Activated CD4-positive, alpha-beta memory T cell treated with anti-CD3 and anti-CD28 coated beads, Interleukin-2, amount 10 ng/mL, durations not matched to agents 7 days and 5 days (primary cell): ENCODE measurements at regions not wholly inside any gene's neighbourhood (a gene's known extent, or its start where the extent isn't known, plus 50 kb on each side); places are given as distances from the start of the nearest gene placed in this dataset.

Experiments
- CTCF ChIA-PET: fragments of 350-600 bp; sonication (Branson Sonifier 250); formaldehyde crosslinking; loops from one replicate; lab custom pipeline; 2021; ENCODE audit warnings: antibody characterized with exemption, inconsistent platforms; lab: Charles Lee
- POLR2A ChIA-PET: fragments of 350-600 bp; sonication (Branson Sonifier 250); formaldehyde crosslinking; loops from one replicate; lab custom pipeline; 2021; ENCODE audit warnings: antibody characterized with exemption; lab: Charles Lee
- DNase-seq: peaks from one replicate; pipeline ENCODE4 v3.0.0-alpha.2; 2020
- H3K27ac Mint-ChIP-seq: one replicate; pipeline ENCODE4 v1.8.0; 2021; ENCODE audit warnings: mild to moderate bottlenecking, mixed read lengths
- H3K27me3 Mint-ChIP-seq: one replicate; pipeline ENCODE4 v1.8.0; 2021; ENCODE audit warnings: mixed read lengths
- H3K36me3 Mint-ChIP-seq: one replicate; pipeline ENCODE4 v1.8.0; 2021; ENCODE audit warnings: low read depth, mixed read lengths
- H3K4me1 Mint-ChIP-seq: one replicate; pipeline ENCODE4 v1.8.0; 2021; ENCODE audit warnings: mixed read lengths
- H3K4me3 Mint-ChIP-seq: one replicate; pipeline ENCODE4 v1.8.0; 2021; ENCODE audit warnings: mild to moderate bottlenecking, mixed read lengths
- H3K9me3 Mint-ChIP-seq: one replicate; pipeline ENCODE4 v1.8.0; 2021; ENCODE audit warnings: mixed read lengths

DNA sequence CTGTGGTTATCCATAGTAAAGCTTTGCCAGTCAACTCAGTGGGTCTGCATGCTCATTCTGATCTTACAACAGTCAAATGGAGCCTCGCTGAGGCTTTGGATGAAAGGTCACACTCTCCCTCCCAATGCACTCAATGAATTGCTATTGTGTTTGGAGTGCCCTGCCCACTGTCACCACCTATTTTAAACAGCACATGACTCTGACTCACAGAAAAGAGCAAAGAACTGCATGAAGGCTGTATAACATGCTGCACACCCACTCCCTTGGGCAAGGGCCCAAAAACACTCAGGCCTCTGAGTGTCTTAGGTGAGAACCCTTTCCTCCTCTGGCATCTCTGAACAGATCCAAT is 118.7 kb upstream of the CCDC112 start:
- DNase-seq, result no peak
- CTCF ChIA-PET, result no interaction called here

DNA sequence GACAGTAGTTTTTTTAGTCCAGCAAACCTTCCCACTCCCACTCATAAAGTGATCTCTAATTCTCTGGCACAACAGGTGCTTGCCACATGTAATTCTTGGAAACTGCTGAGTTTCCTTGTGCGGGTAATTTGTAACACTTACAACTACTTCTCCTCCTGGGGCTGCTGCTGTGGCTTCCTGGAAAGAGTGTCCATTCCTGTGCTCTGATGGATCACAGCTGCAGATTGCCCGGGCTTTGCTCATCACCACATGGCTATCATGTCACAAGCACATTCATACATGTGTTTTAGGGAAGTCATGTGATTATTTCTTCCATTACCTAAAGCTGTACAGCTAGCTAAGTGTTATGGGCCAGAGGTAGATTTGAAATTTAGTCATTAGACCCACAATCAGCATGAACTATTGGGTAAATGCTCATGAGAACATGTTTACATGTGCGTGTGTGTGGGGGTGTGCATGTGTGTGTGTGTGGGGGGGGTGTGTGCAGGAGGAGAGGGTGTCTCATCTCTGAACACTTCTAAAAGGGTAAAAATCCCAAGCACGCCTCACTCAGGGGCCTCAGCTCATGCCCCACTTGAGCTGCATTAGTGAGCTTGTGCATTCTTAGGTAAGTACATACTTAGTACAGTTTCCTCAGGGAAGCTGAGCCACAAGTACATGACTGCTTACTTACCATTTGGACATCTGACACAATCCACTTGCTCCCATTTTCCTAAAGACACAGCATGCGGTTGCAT is 118.1 kb upstream of the CCDC112 start:
- no peak for DNase-seq
- Mint-ChIP-seq H3K27ac (no peak overlapping the region), H3K27me3 (peaks cover 8% of the 10 kb centered on the region), H3K4me1 (no peaks in the 10 kb centered on the region), H3K36me3 (no peaks in the 10 kb centered on the region), H3K9me3 (no peaks in the 10 kb centered on the region), H3K4me3 (no peak overlapping the region)
- CTCF ChIA-PET, result no interaction called here
- POLR2A ChIA-PET, result no interaction called here

More for the DNA sequence above, 118.7 kb upstream of the CCDC112 start:
- no peak overlapping the region for H3K4me3 Mint-ChIP-seq
- no peaks in the 10 kb centered on the region for H3K36me3 Mint-ChIP-seq
- no peaks in the 10 kb centered on the region for H3K4me1 Mint-ChIP-seq
- no peak overlapping the region for H3K27ac Mint-ChIP-seq
- POLR2A ChIA-PET, result no interaction called here
- peaks cover 11% of the 10 kb centered on the region for H3K27me3 Mint-ChIP-seq
- no peaks in the 10 kb centered on the region for H3K9me3 Mint-ChIP-seq

DNA sequence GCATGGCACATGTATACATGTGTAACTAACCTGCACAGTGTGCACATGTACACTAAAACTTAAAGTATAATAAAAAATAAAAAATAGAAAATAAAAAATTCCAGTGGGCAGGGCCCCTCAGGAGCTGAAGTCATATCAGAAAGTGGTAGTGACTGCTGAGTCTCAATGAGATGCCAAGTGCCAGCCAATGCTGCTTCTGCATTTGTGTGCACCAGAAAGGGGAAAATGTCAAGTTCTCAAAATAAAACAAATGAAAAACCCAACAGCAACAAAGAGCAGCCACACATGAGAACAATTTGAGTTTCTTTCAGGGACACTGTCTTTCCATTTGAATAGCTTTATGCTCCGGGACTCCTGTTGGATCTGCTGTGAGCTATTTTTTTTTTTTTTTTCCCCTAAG is 117.2 kb upstream of the CCDC112 start:
- no peaks in the 10 kb centered on the region for H3K36me3 Mint-ChIP-seq
- POLR2A ChIA-PET, result no interaction called here

DNA sequence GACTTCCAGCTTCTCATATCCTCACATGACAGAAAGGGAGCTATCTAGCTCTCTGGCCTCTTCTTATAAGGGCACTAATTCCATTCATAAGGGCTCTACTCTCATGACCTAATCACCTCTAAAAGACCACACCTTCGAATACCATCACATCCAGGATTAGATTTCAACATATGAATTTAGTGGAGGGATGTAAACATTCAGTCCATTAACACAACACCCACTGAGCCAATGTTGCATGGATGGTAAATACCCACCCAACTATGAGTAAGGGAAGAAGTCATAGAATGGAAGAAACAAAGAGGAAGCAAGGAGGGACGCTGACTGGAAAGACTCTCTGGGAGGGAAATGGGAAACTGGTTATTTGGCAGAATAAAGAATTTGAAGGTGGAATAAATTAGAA is 112.6 kb upstream of the CCDC112 start:
- Mint-ChIP-seq H3K9me3 (peaks cover 3% of the 10 kb centered on the region), H3K4me3 (no peak overlapping the region), H3K27ac (no peak overlapping the region), H3K4me1 (no peaks in the 10 kb centered on the region), H3K27me3 (peaks cover 14% of the 10 kb centered on the region), H3K36me3 (no peaks in the 10 kb centered on the region)
- ChIA-PET CTCF (no interaction called here), POLR2A (no interaction called here)
- no peak for DNase-seq

More for the DNA sequence above, 117.2 kb upstream of the CCDC112 start:
- peaks cover 8% of the 10 kb centered on the region for H3K27me3 Mint-ChIP-seq
- H3K9me3 Mint-ChIP-seq, result peaks cover 3% of the 10 kb centered on the region
- CTCF ChIA-PET, result no interaction called here
- no peak overlapping the region for H3K4me3 Mint-ChIP-seq
- no peak overlapping the region for H3K27ac Mint-ChIP-seq
- no peaks in the 10 kb centered on the region for H3K4me1 Mint-ChIP-seq
- no peak for DNase-seq

DNA sequence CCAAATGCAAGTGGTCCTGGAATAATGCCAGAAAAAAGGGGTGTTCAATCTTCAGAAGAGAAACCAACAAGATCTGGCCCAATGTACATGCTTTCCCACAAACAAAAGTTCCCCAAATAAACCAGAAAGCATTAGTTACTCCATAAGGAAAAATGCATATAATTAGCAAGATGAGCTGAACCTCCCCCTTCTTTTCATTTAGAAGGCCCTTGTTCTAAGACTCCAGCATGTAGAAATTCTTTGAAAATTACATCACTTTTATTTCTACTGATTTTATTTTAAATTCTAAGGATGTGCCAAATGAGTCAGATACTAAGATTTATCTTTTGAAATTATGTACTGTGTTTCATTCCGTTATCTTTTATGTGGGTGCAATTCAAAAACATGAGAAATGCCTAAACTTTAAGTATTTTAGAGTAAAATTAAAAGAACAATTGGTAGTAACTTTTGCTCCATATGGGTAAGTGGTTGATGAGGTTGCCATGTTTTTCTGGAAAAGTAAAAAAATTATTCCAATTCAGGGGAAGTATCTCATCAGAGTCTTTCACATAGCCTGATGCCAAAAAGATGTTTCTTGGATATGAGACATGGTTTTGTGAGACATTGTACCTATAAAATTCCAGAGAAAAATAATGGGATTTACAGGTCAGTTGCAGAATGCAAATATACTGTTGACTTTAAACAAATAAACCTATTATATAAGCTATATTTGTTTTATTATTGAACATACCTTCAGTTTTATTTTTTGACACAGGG is 106.5 kb upstream of the CCDC112 start:
- DNase-seq, result no peak
- H3K27ac Mint-ChIP-seq, result no peak overlapping the region
- ChIA-PET POLR2A (no interaction called here), CTCF (interaction anchor here (1.0 kb wide), 1 partner anchor 172 kb away, joined by 3 read pairs; no protein-coding TSS in a partner anchor)
- H3K9me3 Mint-ChIP-seq, result no peaks in the 10 kb centered on the region
- no peaks in the 10 kb centered on the region for H3K4me1 Mint-ChIP-seq
- no peaks in the 10 kb centered on the region for H3K36me3 Mint-ChIP-seq
- H3K4me3 Mint-ChIP-seq, result no peak overlapping the region
- H3K27me3 Mint-ChIP-seq, result peaks cover 16% of the 10 kb centered on the region

DNA sequence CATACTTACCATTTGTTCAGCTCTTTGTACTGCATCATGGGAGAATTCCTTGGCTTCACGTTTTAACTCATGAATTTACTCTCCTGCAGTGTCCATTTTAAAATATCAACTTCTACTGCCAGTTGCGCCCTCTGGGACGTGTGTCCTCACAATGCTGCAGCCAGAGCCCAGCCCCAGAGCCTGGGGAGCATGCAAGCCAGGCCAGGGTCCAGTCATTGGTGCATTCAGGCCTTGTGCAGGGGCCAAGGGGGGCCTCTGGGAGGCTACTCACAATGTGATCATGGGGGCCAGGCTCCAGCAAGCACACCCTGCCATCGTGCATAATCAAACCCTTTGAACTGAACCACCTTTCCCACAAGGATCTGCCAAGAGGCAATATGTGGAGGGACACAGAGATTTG is 105.6 kb upstream of the CCDC112 start:
- Mint-ChIP-seq H3K36me3 (no peaks in the 10 kb centered on the region), H3K27me3 (peaks cover 20% of the 10 kb centered on the region), H3K9me3 (no peaks in the 10 kb centered on the region), H3K27ac (no peak overlapping the region), H3K4me1 (no peaks in the 10 kb centered on the region), H3K4me3 (no peak overlapping the region)
- DNase-seq, result no peak
- ChIA-PET CTCF (no interaction called here), POLR2A (no interaction called here)

DNA sequence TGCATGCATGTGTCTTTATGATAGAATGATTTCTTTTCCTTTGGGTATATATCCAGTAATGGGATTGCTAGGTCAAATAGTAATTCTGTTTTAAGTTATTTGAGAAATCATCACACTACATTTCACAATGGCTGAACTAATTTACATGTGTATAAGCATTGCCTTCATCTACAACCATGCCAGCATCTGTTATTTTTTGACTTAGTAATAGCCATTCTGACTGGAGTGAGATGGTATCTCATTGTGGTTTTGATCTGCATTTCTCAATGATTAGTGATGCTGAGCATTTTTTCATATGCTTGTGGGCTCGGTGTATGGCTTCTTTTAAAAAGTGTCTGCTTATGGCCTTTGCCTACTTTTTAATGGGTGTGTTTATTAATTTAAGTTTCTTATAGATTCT is 102.3 kb upstream of the CCDC112 start:
- no peaks in the 10 kb centered on the region for H3K9me3 Mint-ChIP-seq
- ChIA-PET POLR2A (no interaction called here), CTCF (no interaction called here)
- H3K36me3 Mint-ChIP-seq, result no peaks in the 10 kb centered on the region
- no peak for DNase-seq
- H3K27me3 Mint-ChIP-seq, result peaks cover 17% of the 10 kb centered on the region
- no peak overlapping the region for H3K27ac Mint-ChIP-seq
- no peak overlapping the region for H3K4me3 Mint-ChIP-seq
- no peaks in the 10 kb centered on the region for H3K4me1 Mint-ChIP-seq

DNA sequence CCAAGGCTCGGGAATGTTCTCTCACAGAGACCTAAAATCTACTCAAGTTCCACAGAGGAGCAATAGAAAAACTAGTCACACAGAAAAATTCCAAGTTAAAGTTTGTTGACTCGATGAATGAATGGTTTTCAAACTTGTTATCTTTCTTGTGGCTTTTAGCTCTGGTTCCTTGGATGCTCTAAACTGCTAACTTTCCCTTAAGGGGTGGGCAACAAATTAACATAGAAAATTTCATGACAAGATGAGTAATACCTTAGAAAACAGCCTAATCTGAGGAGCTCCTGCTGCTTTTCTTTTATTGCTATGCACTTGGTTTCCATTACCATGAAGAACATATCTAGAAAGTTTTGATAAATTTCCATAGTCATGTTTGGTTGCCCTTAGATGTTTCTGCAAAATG is 100.2 kb upstream of the CCDC112 start:
- Mint-ChIP-seq H3K27ac (no peak overlapping the region), H3K36me3 (no peaks in the 10 kb centered on the region), H3K27me3 (peaks cover 20% of the 10 kb centered on the region), H3K4me3 (no peak overlapping the region), H3K9me3 (no peaks in the 10 kb centered on the region), H3K4me1 (no peaks in the 10 kb centered on the region)
- no peak for DNase-seq
- CTCF ChIA-PET, result no interaction called here
- POLR2A ChIA-PET, result no interaction called here

DNA sequence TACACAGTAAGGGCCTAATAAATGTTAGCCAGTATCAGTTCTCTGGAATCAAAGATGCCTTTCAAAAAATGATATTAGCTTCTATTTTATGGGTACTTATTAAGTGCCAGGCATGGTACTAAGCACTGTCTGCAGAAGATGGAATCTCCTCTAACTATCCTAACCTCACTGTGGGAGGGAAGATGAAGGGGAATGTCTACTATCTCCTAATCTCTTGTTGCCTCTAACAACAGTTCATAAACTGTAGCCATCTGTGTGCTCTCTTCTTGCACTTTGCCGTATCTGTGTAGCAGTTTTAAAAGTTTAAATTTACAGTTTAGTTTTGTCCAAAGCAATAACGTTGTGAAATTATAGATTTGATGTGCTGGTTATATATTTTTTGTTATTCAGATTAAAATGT is 99.6 kb upstream of the CCDC112 start:
- ChIA-PET POLR2A (no interaction called here), CTCF (no interaction called here)
- Mint-ChIP-seq H3K27me3 (peaks cover 18% of the 10 kb centered on the region), H3K27ac (no peak overlapping the region), H3K4me1 (no peaks in the 10 kb centered on the region), H3K9me3 (no peaks in the 10 kb centered on the region), H3K4me3 (no peak overlapping the region), H3K36me3 (no peaks in the 10 kb centered on the region)
- no peak for DNase-seq

DNA sequence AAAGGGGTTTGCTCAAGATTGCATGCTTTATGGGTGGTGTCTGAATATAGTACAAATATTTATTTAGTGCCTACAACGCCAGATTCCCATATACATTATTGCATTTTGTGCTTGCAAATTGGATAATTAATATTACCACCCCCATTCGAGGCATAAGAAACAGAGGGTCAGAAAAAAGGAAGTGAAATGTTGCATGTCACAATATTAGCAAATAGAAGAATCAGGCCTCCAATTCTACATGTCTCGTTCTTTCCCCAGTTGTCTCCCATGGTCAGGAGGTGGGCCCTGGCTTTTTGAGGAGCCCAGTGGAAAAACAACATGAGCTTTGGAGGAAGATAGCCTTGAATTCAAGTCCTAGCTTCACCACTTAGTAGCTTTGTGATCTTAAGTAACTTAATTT is 98.1 kb upstream of the CCDC112 start:
- CTCF ChIA-PET, result no interaction called here
- POLR2A ChIA-PET, result no interaction called here
- Mint-ChIP-seq H3K9me3 (no peaks in the 10 kb centered on the region), H3K36me3 (no peaks in the 10 kb centered on the region), H3K4me3 (no peak overlapping the region), H3K4me1 (no peaks in the 10 kb centered on the region), H3K27ac (no peak overlapping the region), H3K27me3 (peaks cover 17% of the 10 kb centered on the region)
- DNase-seq, result no peak

DNA sequence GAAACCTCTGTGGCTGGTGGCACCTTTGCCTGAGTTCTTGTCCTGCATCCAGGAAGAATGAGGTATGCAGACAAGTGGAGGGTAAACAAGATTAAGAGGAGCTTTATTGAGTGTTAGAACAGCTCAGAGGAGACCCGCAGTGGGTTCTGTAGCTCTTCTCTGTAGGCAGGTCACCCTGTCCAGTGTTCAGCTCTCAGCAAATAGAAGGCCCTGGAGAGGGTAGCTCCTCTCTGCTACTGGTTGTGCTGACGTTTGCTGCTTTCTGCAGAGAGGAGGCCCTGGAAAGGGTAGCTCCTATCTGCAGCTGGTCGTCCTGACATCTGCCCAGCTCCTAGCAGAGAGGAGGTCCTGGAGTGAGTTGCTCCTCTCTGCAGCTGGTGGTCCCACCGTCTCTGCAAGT is 96.8 kb upstream of the CCDC112 start:
- H3K9me3 Mint-ChIP-seq, result no peaks in the 10 kb centered on the region
- peaks cover 15% of the 10 kb centered on the region for H3K27me3 Mint-ChIP-seq
- no peak overlapping the region for H3K27ac Mint-ChIP-seq
- no peak for DNase-seq
- POLR2A ChIA-PET, result no interaction called here
- CTCF ChIA-PET, result no interaction called here
- no peaks in the 10 kb centered on the region for H3K36me3 Mint-ChIP-seq
- no peak overlapping the region for H3K4me3 Mint-ChIP-seq
- H3K4me1 Mint-ChIP-seq, result no peaks in the 10 kb centered on the region

DNA sequence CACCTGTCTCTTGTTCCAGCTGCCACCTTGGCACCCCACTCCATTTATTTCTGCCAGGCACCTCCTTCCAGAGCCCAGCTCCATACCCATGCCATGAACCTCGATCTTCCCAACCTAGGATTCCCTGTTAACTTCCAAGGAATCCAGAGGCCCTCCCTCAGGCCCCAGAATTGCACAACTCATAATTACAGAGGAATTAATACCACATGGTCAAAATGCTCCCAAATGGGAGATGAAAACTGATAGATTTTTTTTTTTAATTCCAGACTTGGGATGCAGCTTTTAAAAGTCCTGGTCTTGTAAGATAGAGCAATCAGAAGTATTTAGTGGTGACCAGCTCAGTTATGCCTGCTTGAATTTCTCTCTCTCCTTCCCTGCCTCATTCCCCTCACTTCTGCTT is 96.2 kb upstream of the CCDC112 start:
- Mint-ChIP-seq H3K4me3 (no peak overlapping the region), H3K27me3 (peaks cover 12% of the 10 kb centered on the region), H3K9me3 (no peaks in the 10 kb centered on the region), H3K4me1 (no peaks in the 10 kb centered on the region), H3K36me3 (no peaks in the 10 kb centered on the region), H3K27ac (no peak overlapping the region)
- no peak for DNase-seq
- CTCF ChIA-PET, result no interaction called here
- POLR2A ChIA-PET, result no interaction called here

DNA sequence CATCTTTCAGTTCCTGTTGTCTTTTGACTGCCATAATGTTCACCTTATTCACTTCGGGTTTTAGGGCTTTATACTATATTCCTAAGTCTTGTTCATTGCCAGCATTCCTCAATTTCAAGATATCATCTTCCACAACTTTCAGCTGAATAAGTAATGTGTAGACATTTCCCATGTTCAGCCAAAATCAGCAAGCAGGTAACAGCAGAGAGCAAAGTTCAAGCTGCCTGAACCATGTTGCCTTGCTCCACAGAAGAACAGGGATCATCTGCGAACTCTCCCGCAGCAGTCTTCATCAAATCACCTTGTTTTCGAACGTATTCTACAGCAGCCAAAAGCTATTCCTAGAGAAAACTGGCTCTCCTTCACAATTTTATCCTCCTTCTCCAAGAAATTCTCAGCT is 95.3 kb upstream of the CCDC112 start:
- H3K4me3 Mint-ChIP-seq, result no peak overlapping the region
- ChIA-PET CTCF (interaction anchor here (1.4 kb wide), 1 partner anchor 11 kb away, joined by 3 read pairs; no protein-coding TSS in a partner anchor), POLR2A (no interaction called here)
- DNase-seq, result no peak
- H3K36me3 Mint-ChIP-seq, result no peaks in the 10 kb centered on the region
- peaks cover 7% of the 10 kb centered on the region for H3K27me3 Mint-ChIP-seq
- no peaks in the 10 kb centered on the region for H3K4me1 Mint-ChIP-seq
- no peaks in the 10 kb centered on the region for H3K9me3 Mint-ChIP-seq
- H3K27ac Mint-ChIP-seq, result no peak overlapping the region
